H9 (cell line): ENCODE measurements at regions not wholly inside any gene's neighbourhood (a gene's known extent, or its start where the extent isn't known, plus 50 kb on each side); places are given as distances from the start of the nearest gene placed in this dataset.

Source experiments
- DNase-seq: peaks from one replicate; pipeline ENCODE4 v3.0.0-alpha.2; 2017
- H2AFZ ChIP-seq: one replicate; pipeline ENCODE4 v1.6.1; 2013; ENCODE audit warnings: mild to moderate bottlenecking, low read length, control low read depth, moderate library complexity
- H2AK5ac ChIP-seq: 2 replicates; pipeline ENCODE4 v1.6.1; 2013; ENCODE audit warnings: low read length, control low read depth, mixed read lengths; ENCODE audit not compliant: insufficient read length
- H2BK120ac ChIP-seq: one replicate; pipeline ENCODE4 v1.6.1; 2013; ENCODE audit warnings: low read depth, mild to moderate bottlenecking, low read length, control low read depth, inconsistent platforms; ENCODE audit not compliant: poor library complexity, severe bottlenecking
- H2BK12ac ChIP-seq: 2 replicates; pipeline ENCODE4 v1.6.1; 2013; ENCODE audit warnings: low read length, control low read depth, mixed read lengths, low read depth; ENCODE audit not compliant: insufficient read length
- H2BK15ac ChIP-seq: 2 replicates; pipeline ENCODE4 v1.6.1; 2013; ENCODE audit warnings: low read depth, low read length, control low read depth
- H2BK20ac ChIP-seq: one replicate; pipeline ENCODE4 v1.6.1; 2013; ENCODE audit warnings: low read depth, mild to moderate bottlenecking, low read length, control low read depth, inconsistent platforms; ENCODE audit not compliant: poor library complexity, severe bottlenecking
- H2BK5ac ChIP-seq: 2 replicates; pipeline ENCODE4 v1.6.1; 2013; ENCODE audit warnings: low read length, control low read depth, mixed read lengths; ENCODE audit not compliant: insufficient read length
- H3K14ac ChIP-seq: 2 replicates; pipeline ENCODE4 v1.6.1; 2013; ENCODE audit warnings: low read length, control low read depth; ENCODE audit not compliant: insufficient read depth
- H3K18ac ChIP-seq: 2 replicates; pipeline ENCODE4 v1.6.1; 2013; ENCODE audit warnings: low read depth, mild to moderate bottlenecking, mixed read lengths, low read length, control low read depth; ENCODE audit not compliant: insufficient read length
- H3K23ac ChIP-seq: 2 replicates; pipeline ENCODE4 v1.6.1; 2013; ENCODE audit warnings: low read length, control low read depth, mixed read lengths, low read depth; ENCODE audit not compliant: insufficient read length
- H3K23me2 ChIP-seq: 2 replicates; pipeline ENCODE4 v1.6.1; 2013; ENCODE audit warnings: low read depth, mild to moderate bottlenecking, mixed read lengths, low read length, control low read depth; ENCODE audit not compliant: insufficient read length, poor library complexity, severe bottlenecking
- H3K27ac ChIP-seq: 2 replicates; pipeline ENCODE4 v1.5.1; 2013; ENCODE audit warnings: low read length, control low read depth, mixed read lengths, low read depth; ENCODE audit not compliant: insufficient read length
- H3K27me3 ChIP-seq: 2 replicates; pipeline ENCODE4 v1.6.1; 2013; ENCODE audit warnings: low read length, control low read depth, inconsistent platforms; ENCODE audit not compliant: insufficient read depth
- H3K4ac ChIP-seq: 2 replicates; pipeline ENCODE4 v1.6.1; 2013; ENCODE audit warnings: low read depth, mild to moderate bottlenecking, control low read depth, inconsistent platforms, low read length, moderate library complexity
- H3K4me1 ChIP-seq: 2 replicates; pipeline ENCODE4 v1.6.1; 2013; ENCODE audit warnings: low read length, control low read depth, inconsistent platforms; ENCODE audit not compliant: insufficient read depth
- H3K4me2 ChIP-seq: 2 replicates; pipeline ENCODE4 v1.6.1; 2013; ENCODE audit warnings: low read length, control low read depth, mixed read lengths; ENCODE audit not compliant: insufficient read length, insufficient read depth
- H3K56ac ChIP-seq: 2 replicates; pipeline ENCODE4 v1.6.1; 2013; ENCODE audit warnings: low read depth, mild to moderate bottlenecking, mixed read lengths, low read length, control low read depth; ENCODE audit not compliant: insufficient read length
- H3K79me1 ChIP-seq: 2 replicates; pipeline ENCODE4 v1.6.1; 2013; ENCODE audit warnings: low read depth, mild to moderate bottlenecking, moderate library complexity, low read length, control low read depth, inconsistent platforms; ENCODE audit not compliant: insufficient read depth, poor library complexity, severe bottlenecking
- H3K79me2 ChIP-seq: 2 replicates; pipeline ENCODE4 v1.6.1; 2013; ENCODE audit warnings: low read length, control low read depth, inconsistent platforms; ENCODE audit not compliant: insufficient read depth
- H3K9ac ChIP-seq: 2 replicates; pipeline ENCODE4 v1.6.1; 2013; ENCODE audit warnings: low read length, control low read depth, mixed read lengths; ENCODE audit not compliant: insufficient read length; ENCODE audit errors: extremely low read depth
- H3K9me3 ChIP-seq: one replicate; pipeline ENCODE4 v1.6.1; 2013; ENCODE audit warnings: low read depth, low read length, inconsistent platforms; ENCODE audit not compliant: control insufficient read depth
- H3T11ph ChIP-seq: one replicate; pipeline ENCODE4 v1.6.1; 2013; ENCODE audit warnings: mild to moderate bottlenecking, low read length, control low read depth, inconsistent platforms
- H4K20me1 ChIP-seq: one replicate; pipeline ENCODE4 v1.6.1; 2013; ENCODE audit not compliant: control insufficient read depth, insufficient read length, insufficient read depth
- H4K5ac ChIP-seq: 2 replicates; pipeline ENCODE4 v1.6.1; 2013; ENCODE audit warnings: low read depth, mild to moderate bottlenecking, mixed read lengths, low read length, control low read depth; ENCODE audit not compliant: insufficient read length
- H4K8ac ChIP-seq: replicated peaks from 2 replicates; pipeline ENCODE4 v1.6.1; 2013; ENCODE audit warnings: low read length, control low read depth, mixed read lengths, low read depth; ENCODE audit not compliant: insufficient read length
- H4K91ac ChIP-seq: 2 replicates; pipeline ENCODE4 v1.6.1; 2013; ENCODE audit warnings: low read depth, mild to moderate bottlenecking, moderate library complexity, mixed read lengths, low read length, control low read depth; ENCODE audit not compliant: insufficient read length
- H3K27ac Mint-ChIP-seq, 3 experiments: 2 replicates in 2 of 3; 3 replicates in 1 of 3; pipeline ENCODE4 v1.8.0; 2020 to 2021; ENCODE audit warnings: mixed read lengths in 3 of 3, mild to moderate bottlenecking in 1 of 3, moderate library complexity in 1 of 3
- H3K27me3 Mint-ChIP-seq: 2 replicates; pipeline ENCODE4 v1.8.0; 2021; ENCODE audit warnings: low read depth, mild to moderate bottlenecking, moderate library complexity, mixed read lengths
- H3K36me3 Mint-ChIP-seq, 3 experiments: 2 replicates in 2 of 3; 3 replicates in 1 of 3; pipeline ENCODE4 v1.8.0; 2020 to 2021; ENCODE audit warnings: low read depth in 3 of 3, mixed read lengths in 3 of 3; ENCODE audit not compliant: insufficient read depth in 1 of 3
- H3K4me1 Mint-ChIP-seq, 2 experiments: 2 replicates each; pipeline ENCODE4 v1.8.0; 2020; ENCODE audit warnings: mixed read lengths in 2 of 2
- H3K4me3 Mint-ChIP-seq, 2 experiments: 2 replicates in 1 of 2; 3 replicates in 1 of 2; pipeline ENCODE4 v1.8.0; 2020 to 2021; ENCODE audit warnings: mild to moderate bottlenecking in 2 of 2, mixed read lengths in 2 of 2, moderate library complexity in 1 of 2
- H3K9me3 Mint-ChIP-seq, 2 experiments: 2 replicates in 1 of 2; 3 replicates in 1 of 2; pipeline ENCODE4 v1.8.0; 2020; ENCODE audit warnings: mild to moderate bottlenecking in 2 of 2, mixed read lengths in 2 of 2, moderate library complexity in 1 of 2
- WGBS: extraction: QIAGEN DNeasy Blood & Tissue Kit; methylation state at CpG from one replicate; pipeline ENCODE4 v1.1.7; 2013; ENCODE audit warnings: missing lambda C conversion rate, low lambda C conversion rate, mixed read lengths; ENCODE audit not compliant: insufficient read length; ENCODE audit errors: extremely low coverage; 5-methylcytosine and 5-hydroxymethylcytosine counted together
- TF ChIP-seq, protein P1 (sequence below): fragments of 200-600 bp; sonication (generic); conservative IDR thresholded peaks from 3 replicates; pipeline ENCODE4 v1.8.0; 2021; ENCODE audit warnings: antibody characterized with exemption, mild to moderate bottlenecking

- Histone ChIP-seq H3K56ac (no peak overlapping the region), H3K79me1 (no peaks in the 10 kb centered on the region), H3K4me1 (no peaks in the 10 kb centered on the region), H3K23ac (no peak overlapping the region), H3K9me3 (no peaks in the 10 kb centered on the region), H3K27me3 (no peaks in the 10 kb centered on the region), H3K18ac (no peak overlapping the region), H2BK15ac (no peak overlapping the region), H2BK120ac (no peak overlapping the region), H4K20me1 (no peaks in the 10 kb centered on the region), H3K14ac (no peak overlapping the region), H4K91ac (no peak overlapping the region), H3K4me2 (no peak overlapping the region), H2AFZ (no peak overlapping the region), H3K79me2 (no peaks in the 10 kb centered on the region), H3K9ac (no peak overlapping the region), H4K8ac (no peak overlapping the region), H3T11ph (no peak overlapping the region), H2BK20ac (no peak overlapping the region), H2BK5ac (no peak overlapping the region), H3K27ac (no peak overlapping the region), H2BK12ac (no peak overlapping the region), H3K4ac (no peak overlapping the region), H3K23me2 (no peaks in the 10 kb centered on the region), H4K5ac (no peak overlapping the region), H2AK5ac (no peak overlapping the region)
- Mint-ChIP-seq H3K4me3 (no peak overlapping the region), H3K27me3 (peaks cover 1% of the 10 kb centered on the region), H3K27ac (no peak overlapping the region), H3K4me1 (peaks cover 2% of the 10 kb centered on the region in 2 experiments; a peak in 2 of 4 replicates), H3K36me3 (no peaks in the 10 kb centered on the region; a peak in 1 of 7 replicates), H3K9me3 (no peaks in the 10 kb centered on the region; a peak in 1 of 5 replicates)
- WGBS: no CpG with 5 or more reads among the region's 4 CpGs
- DNase-seq: no peak
- TF ChIP-seq, protein P1, sequence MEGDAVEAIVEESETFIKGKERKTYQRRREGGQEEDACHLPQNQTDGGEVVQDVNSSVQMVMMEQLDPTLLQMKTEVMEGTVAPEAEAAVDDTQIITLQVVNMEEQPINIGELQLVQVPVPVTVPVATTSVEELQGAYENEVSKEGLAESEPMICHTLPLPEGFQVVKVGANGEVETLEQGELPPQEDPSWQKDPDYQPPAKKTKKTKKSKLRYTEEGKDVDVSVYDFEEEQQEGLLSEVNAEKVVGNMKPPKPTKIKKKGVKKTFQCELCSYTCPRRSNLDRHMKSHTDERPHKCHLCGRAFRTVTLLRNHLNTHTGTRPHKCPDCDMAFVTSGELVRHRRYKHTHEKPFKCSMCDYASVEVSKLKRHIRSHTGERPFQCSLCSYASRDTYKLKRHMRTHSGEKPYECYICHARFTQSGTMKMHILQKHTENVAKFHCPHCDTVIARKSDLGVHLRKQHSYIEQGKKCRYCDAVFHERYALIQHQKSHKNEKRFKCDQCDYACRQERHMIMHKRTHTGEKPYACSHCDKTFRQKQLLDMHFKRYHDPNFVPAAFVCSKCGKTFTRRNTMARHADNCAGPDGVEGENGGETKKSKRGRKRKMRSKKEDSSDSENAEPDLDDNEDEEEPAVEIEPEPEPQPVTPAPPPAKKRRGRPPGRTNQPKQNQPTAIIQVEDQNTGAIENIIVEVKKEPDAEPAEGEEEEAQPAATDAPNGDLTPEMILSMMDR: no peak
Observed at GRCh38 chr11:27864091-27864491, 163.8 kb upstream of the BDNF start.
